C1 segment of cervical spinal cord (tissue), 14 donors: ENCODE measurements at regions not wholly inside any gene's neighbourhood (a gene's known extent, or its start where the extent isn't known, plus 50 kb on each side); places are given as distances from the start of the nearest gene placed in this dataset.

Experiments
- DNase-seq, 14 donors: peaks; one replicate each; lab custom pipeline; 2025; lab: John Stamatoyannopoulos, UW

DNA sequence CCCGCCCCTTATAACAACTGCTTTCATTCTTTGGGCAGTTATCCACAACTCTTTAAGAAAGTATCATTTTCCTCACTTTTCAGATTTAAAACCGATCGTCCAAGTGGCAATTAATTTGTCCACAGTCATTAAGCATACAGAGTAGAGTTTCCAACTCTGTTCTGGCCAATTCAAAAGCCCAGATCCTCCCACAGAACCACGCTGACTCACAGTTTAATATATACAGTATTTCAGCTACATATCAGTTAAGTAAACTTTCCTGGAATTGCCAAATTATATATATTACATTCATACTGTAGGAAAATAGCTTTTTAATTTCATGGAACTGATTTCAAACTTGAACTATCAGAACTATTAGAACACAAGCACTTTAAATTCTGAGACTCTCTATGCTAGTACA, 163.8 kb upstream of the ESRRG start:
- DNase-seq: no peak

DNA sequence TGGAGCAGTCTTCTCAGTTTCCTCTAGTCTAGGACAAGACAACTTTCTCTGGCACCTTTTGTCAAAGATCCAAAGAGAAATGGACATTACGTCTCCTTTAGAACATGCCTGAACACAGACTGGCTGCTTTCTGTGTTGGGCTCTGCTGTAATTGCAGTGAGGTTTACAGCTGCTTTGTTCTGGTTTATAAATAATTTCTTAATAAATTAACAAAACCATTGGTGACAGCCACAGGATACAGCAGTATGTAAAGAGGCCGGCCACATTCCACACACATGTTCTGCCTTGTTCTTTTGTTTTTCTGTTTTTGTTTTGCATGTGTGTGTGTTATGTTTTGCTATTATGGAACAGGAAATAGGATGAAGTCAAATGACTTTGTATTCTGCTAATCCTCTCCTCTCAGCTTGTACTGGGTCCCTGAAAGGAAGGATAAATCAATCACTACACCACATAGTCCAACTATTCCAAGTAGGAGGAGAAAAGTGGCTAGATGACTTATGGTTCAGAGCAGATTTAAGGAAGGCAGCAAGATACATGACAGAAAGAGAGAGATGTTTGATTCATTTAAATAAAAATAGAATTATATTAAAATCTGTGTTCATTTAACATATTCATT, 161.5 kb upstream of the ESRRG start:
- DNase-seq: no peak

GRCh38 chr1:216883518-216883917, 160.3 kb upstream of the ESRRG start:
- DNase-seq: no peak

GRCh38 chr1:216881695-216882094, 158.5 kb upstream of the ESRRG start:
- no peak for DNase-seq

DNA sequence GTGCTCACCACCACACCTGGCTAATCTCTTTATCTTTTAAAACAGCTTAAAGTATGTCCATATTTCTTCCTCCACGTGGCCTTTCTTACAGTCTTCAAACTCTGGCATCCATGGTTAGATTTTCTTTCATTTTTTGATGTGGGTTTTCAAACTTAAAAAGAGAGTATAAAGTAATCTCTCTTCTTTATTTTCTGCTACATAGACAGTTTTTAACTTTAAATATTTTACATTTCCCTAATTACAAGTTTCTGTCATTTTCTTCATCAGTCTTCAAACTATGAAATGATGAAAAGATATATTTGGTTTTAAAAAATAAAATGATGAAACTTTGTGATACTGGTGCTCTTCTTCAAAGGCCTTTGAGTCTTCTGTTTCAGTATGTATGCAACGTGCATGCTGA, 143.5 kb upstream of the ESRRG start:
- DNase-seq: no peak

DNA sequence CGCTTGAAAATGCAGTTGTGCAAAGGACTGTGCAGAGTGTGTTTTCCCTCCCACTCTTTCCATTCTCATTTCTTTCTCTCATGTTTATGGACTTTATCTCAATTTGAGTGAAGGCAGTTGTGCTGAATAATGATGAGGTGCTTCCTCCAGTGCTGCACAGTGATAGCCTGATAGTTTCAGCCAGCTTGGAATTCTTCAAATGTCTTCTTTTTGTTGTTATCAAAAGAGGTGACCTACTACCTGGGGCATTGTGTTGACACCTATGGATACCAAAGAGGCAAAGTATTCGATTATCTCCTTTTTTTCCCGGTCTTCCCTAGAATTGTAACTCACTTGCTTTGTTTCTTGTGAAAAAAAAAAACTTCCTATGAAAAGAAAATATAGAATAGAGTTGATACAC, 132.6 kb upstream of the ESRRG start:
- no peak for DNase-seq

DNA sequence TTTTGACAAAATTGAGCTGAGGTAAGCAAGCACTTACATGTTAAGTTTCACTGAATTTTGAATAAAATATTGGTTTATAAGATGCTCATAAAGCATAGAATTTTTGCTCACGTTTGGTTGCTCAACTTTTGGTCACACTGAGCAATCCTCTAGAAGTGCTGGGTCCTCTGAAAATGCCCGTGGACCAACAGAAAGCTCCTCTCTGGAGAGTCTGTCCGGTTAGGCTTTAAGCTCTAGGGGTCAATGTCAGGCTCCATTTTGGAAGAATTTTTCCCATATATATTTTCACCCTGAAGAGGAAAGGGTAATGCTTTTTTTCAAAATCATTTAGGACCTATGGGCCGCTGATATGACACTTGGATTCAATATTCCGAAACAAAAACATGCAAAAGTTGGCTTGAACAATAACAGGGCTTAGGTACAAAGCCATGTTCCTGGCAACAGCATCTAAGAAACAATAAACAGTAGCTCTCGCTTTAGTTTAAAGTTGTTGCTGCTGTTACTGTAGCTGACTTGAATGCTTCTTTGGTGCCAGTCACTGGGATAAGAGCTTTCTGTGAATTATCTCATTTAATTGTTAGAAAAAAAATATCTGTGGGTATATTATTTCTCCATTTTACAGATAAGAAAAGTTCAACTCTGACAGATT, 131.7 kb upstream of the ESRRG start:
- no peak for DNase-seq

GRCh38 chr1:216851073-216851472, 127.8 kb upstream of the ESRRG start:
- DNase-seq: no peak

- DNase-seq: no peak
Measured at GRCh38 chr1:216849146-216849545, 125.9 kb upstream of the ESRRG start.

DNA sequence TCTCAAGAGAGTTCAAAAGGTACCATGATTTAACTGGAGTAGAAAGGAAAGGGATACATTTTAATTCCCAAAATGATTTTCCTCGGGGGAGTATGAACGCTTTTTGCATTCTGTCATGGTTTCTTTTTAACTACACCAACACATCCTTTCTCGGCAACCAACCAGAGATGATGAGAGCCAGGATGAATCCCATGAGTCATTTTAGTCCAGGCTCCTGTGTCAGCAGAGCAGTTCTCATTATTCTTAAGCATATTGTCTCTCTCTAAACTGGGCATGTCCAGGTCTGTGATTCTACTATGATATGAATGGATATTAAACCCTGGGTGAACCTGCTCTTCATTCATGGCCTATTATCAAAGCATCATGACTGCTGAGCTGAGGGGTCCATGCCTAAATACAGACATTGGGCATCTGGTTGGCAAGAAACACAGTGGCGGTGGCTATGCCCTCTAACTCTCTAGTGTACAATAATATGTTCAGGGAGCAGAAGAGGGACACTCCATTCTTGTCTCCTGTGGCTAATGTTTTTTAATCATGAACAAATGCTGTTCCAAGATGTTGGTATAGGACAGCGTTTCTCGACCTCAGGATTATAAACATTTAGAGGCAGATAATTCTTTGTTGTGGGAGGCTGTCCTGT, 124.3 kb upstream of the ESRRG start:
- no peak for DNase-seq

DNA sequence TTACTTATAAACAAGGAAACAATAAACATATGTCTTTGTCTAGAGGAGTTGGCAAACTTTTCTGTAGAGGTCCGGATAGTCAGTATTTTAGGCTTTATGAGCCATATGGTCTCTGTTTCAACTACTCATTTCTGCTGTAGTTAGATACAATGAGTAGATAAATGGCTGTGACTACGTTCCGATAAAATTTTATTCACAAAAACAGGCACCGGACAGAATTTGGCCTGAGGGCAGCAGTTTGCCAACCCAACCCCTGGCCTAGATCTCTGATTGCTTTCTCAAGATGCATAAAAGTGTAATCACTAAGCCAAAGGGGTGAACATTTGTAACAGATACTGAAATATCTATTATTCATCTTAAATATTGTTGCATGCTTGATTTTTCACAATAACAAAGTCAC, 123.1 kb upstream of the ESRRG start:
- no peak for DNase-seq

DNA sequence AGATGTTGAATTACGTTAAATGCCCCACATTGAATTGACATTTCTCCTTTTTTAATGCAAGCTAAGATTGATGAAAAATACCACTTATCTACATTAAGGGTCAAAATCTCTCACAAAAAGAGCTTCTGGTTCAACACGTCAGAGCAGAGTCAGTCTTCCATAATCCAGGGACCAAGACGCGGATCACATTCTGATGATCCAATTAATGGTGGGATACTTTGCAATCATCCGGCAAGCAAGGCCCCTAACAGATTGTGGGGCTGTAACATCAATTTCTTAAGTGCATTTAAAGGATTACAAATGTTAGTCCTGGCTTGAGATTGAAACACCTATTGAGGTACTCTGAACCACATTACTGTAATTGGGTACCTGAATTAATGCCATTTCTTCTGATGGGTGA, 120.2 kb upstream of the ESRRG start:
- DNase-seq: no peak

DNA sequence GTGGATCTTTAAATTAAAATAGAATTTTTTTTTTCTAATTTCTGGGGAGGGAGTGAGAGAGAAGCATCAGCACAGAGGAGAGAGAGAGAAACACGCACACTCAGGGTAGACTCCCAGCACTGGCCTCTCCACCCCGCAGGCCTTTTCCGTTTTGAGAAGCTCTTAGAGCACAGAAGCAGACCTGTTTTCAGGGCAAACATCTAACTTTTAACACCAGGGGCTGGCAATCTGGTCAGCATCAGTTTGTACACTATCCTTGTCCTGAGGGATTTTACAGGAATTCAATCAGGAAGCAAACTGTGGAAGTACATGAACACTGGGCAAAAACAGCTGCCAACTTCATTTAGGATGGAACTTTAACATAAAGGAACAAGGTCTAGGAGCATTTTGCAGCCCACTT, 117.9 kb upstream of the ESRRG start:
- DNase-seq: no peak

- DNase-seq: no peak
Measured at GRCh38 chr1:216836316-216836715, 113.1 kb upstream of the ESRRG start.

- no peak for DNase-seq
Measured at GRCh38 chr1:216833509-216833908, 110.3 kb upstream of the ESRRG start.

DNA sequence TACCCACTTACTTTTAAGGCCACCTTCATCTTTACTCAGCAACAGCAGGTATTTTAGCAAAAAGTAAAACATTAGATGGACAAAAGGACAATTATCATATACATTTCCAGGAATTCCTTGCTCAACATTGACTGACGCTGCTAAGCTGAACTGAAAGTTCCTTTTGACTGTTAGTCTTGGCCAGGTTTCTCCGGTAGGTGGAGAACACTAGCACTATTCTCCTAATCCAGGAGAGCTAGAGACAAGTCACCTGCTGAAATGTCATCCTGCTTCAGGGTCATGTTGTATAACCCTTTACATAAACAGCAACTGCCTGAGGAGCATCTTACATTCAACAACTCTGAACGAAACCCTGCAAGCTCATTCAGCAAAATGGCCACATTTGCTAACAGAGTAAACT, 109.0 kb upstream of the ESRRG start:
- no peak for DNase-seq

DNA sequence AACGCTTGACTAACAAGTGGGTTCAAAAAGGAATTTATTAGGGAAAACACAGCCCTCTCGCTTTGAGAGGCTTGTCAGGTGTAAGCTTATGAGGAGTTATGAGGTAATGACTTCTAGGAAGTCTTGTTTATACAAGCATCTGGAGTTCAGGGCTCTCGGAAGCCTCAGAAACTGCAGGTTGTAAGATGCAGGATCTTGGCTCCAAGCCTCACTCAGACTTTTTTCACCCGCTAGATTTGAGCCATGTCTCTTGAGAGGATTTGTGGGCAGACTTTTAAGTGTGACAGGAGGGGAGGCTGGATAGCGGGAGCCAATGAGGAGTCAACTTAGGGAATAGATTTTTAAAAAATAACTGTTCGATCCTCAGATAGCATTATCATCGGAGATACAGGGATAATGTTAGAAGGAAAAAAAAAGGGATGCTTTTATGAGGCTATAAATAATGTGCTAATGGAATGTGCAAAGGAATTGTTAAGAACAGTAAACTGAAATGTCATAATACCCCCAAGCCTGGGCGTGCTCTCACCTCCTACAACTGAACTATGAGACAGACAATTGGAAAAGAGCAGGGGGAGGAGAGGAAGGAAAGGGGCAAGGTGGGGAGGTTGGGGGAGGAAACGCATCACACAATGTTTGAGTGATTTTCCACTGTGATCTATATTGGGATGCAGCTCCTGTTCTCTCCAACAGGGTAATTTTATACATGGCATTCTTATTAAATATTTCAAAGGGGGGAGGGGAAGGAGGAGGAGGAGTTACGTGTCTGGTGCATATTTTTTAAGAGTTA, 107.4 kb upstream of the ESRRG start:
- no peak for DNase-seq

DNA sequence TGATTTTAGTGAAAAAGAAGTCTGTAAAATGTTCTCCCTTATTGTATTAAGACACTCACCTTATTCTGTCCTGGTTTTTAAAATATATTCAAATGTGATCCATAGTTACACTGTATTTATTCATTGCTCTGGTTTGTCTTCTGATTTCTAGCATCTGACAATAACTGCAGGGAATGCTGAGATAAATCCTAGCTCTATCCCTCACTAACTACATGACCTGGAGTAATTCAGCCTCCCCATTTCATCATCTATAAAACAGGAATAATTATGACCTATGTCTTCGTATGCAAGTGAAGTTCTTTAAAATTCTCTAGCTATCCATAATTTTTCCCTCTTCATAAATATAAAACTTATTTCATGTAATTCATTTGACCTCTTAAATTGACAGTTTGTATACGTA, 104.0 kb upstream of the ESRRG start:
- no peak for DNase-seq

DNA sequence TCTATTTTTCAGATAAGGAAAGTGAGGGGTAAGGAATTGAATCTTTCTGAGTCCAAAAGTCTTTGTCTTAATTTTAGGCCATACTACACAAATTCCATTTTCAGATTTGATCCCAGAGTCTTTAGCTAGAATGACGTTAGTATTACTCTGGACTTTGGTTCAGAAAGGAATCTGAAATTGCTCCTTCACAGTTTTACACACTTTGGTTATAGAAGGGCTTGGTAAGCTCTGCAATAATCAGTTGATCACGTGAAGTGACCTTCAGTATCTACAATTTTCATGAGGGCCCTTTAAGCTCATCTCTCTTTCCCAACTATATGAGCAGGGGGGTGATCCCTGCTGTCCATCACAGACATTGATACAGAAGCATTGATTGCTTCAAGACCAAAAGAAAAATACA, 103.4 kb upstream of the ESRRG start:
- no peak for DNase-seq

- no peak for DNase-seq
Measured at GRCh38 chr1:216826214-216826613, 103.0 kb upstream of the ESRRG start.

DNA sequence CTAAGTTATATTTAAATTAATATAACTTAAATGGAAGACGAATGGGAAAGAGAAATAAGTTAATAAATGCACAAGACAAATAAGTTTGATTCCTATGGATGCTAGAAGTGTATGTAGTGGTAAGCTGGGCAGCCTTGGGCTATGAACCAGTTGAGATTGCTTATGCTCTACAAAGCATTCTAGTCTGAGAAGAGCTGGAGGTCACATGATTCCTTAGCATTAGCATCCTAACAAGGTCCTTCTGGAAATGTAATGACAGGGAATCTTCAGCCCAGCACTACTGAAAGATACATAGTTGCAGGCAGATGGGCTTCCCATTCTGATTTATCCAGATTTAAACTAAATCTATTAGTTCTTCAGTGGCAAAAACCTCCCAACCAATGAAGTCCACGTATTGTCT, 102.3 kb upstream of the ESRRG start:
- DNase-seq: no peak

DNA sequence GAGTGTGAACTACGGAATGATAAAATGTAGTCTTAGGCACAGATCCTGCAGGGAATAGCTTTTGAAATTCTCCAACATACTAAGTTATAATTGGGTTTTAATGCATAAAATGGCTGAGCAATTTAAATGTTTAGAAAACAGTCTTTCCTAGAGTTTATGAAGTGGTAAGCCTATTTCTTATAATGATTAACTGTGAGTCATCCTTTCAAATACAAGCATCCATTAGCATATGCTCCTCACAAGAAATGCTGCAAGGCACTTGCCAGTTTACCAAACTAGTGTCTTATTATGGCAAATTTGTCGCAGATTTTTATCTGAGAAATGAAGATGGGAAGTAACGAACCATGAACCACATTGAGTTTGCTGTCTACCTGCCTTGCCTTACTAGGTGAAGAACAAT, 101.3 kb upstream of the ESRRG start:
- DNase-seq: no peak

GRCh38 chr1:216823731-216824130, 100.5 kb upstream of the ESRRG start:
- no peak for DNase-seq
